ENCODE measurements at regions not wholly inside any gene's neighbourhood (a gene's known extent, or its start where the extent isn't known, plus 50 kb on each side); places are given as distances from the start of the nearest gene placed in this dataset.

DNA sequence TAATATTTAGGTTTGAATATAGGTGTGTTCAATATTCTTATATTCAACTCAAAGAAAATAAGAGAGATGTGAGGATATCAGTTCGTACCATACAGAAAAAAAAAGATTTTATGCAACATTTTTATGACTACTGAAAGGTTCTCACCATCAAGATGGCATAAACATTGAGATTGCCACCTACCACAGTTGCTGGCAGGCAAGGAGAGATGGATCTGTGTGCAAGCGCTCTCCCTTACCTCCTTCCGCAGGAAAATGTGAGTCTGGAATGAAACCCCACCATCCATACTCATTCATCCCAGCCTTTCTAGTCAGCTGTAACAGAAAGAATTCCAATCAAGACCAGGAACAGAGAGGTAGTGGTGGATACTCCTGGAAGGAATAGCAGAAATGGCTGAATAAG, 376.9 kb downstream of the PPP3CA start:
- TF ChIP-seq, protein P1, sequence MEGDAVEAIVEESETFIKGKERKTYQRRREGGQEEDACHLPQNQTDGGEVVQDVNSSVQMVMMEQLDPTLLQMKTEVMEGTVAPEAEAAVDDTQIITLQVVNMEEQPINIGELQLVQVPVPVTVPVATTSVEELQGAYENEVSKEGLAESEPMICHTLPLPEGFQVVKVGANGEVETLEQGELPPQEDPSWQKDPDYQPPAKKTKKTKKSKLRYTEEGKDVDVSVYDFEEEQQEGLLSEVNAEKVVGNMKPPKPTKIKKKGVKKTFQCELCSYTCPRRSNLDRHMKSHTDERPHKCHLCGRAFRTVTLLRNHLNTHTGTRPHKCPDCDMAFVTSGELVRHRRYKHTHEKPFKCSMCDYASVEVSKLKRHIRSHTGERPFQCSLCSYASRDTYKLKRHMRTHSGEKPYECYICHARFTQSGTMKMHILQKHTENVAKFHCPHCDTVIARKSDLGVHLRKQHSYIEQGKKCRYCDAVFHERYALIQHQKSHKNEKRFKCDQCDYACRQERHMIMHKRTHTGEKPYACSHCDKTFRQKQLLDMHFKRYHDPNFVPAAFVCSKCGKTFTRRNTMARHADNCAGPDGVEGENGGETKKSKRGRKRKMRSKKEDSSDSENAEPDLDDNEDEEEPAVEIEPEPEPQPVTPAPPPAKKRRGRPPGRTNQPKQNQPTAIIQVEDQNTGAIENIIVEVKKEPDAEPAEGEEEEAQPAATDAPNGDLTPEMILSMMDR (IDR thresholded peaks at IDR 0.05): no peak

DNA sequence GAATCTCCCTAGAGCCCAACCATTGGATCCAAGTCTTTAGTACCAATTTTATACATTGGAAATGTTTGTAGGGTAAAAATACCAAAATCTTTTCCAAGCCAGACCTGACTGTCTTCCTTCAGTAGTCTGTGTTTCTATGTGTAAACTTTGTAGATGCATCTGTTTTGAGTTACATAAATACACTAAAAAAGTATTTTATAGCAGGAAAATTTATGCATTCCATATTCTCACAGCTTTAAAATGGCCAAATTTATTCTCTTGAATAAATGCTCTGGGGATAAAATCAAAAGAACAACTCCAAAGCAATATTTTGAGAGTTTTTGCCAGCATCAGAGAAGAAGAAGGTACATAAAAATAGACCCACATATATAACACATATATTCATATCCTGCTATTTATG, 377.4 kb downstream of the PPP3CA start:
- TF ChIP-seq, protein P1 (IDR thresholded peaks at IDR 0.05): no peak

DNA sequence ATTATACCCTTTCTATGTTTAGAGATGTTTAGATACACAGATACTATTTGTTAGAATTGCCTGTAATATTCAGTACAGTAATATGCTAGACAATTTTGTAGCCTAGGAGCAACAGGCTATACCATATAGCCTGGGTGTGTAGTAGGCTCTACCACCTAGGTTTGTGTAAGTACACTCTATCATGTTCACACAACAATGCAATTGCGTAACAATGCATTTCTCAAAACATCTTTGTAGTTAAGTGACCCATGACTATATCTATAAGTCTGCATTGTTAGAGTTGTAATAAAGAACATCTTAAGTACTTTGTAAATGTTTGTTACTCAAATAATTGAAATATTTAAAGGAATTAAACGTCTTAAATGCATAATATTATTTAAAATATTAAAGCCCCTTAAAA, 379.3 kb downstream of the PPP3CA start:
- TF ChIP-seq, protein P1 (IDR thresholded peaks at IDR 0.05): no peak

DNA sequence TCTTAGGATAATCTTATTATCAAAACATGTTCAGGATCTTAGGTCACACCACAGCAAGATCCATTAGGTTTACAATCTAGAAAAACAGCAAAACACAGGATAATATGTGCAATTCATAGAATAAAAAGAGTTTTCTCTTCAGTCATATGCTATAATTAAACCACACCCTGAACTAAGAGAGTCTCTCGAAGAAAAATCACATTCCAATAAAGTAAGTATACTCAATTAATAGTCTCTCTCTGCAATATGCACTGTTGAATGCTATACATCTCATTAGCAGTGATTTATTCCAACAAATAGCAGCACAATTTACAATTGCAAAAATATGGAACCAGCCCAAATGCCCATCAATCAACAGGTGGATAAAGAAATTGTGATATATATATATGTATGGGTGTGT, 383.7 kb downstream of the PPP3CA start:
- TF ChIP-seq, protein P1 (IDR thresholded peaks at IDR 0.05): no peak

DNA sequence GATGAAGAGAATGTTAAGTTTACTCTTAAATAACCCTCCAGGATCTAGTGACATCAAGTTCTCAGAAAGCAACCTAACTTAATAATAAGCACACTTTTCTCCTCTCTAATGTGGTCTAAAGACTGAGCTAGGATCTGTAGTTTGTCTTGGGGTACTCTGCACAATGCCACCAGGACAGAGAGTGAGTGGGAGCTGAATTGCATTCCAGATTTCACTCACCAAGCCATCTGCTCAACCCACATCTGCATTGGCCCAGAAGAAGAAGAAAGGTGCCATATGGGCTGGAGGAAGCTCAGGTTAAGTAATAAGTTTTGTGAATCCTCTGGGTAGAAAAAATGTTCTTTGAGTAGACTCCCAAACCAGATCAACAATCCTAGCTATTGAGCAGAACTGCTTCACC, 384.6 kb downstream of the PPP3CA start:
- TF ChIP-seq, protein P1 (IDR thresholded peaks at IDR 0.05): no peak

DNA sequence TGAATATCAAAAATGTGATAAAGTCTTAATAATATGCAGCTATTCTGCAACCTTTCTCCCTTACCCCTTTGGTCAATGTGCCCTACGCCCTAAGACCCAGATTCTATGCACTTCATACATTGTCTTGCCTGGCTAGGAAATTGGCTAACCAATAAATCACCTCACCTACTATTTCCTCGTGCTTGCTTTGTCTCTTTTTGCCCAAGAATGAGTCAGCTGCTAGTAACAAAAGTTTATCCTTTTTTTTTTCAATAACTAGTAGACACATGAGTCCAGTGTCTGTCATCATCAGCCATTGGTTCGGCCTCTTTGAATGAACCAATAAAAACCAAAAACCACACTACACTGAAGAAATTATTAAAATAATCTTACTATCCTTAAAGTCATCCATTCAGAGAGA, 387.1 kb downstream of the PPP3CA start:
- TF ChIP-seq, protein P1 (IDR thresholded peaks at IDR 0.05): no peak

DNA sequence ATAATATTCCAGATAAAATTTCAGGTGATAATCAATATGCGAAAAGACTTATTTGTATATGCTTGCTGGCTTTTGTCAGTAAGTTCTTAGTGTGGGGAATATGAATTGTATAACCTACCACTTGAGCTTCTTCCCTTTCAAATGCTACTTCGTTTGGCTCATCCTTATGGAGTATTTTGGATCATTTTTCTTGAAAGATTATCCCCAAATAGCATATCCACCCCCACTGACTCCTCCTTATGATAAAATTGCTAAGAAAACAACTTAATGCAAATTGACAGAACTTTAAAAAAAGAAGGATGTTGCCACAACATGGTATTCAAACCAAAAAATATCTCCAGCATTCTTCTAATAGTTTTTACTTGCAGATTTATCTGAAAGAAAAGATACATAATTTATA, 393.3 kb downstream of the PPP3CA start:
- TF ChIP-seq, protein P1 (IDR thresholded peaks at IDR 0.05): no peak

DNA sequence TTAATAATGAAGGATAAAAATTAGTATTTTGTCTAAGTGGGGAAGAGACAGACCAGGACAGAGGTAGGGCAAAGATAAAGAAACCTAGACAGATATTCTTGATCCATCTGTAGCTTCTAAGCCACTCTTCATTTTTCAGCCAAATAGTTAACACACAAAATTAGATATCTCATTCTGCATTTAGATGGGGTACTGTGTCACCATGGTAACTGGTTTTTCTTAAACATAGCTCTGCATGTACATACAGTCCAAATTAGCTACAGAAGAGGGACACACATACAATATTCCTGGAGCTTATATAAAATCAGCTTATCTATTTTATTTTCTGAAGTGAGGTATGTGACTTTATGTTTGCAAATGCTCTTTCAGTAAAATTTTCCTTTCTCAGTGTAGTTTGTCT, 393.7 kb downstream of the PPP3CA start:
- TF ChIP-seq, protein P1 (IDR thresholded peaks at IDR 0.05): no peak

Data from LNCAP (cell line).